ENCODE measurements at regions not wholly inside any gene's neighbourhood (a gene's known extent, or its start where the extent isn't known, plus 50 kb on each side); places are given as distances from the start of the nearest gene placed in this dataset.

GRCh38 chrX:121160987-121161386, 113.6 kb downstream of the GLUD2 start:
- ChIA-PET POLR2A (no interaction called here), CTCF (no interaction called here)
- DNase-seq (ENCODE audit: low read depth): no peak
- H3K27me3 ChIP-seq (ENCODE audit: control insufficient read depth, insufficient read depth, low read length): no peaks in the 10 kb centered on the region
- no peak overlapping the region for H3K4me3 ChIP-seq (ENCODE audit: low read depth, low read length)
- no peaks in the 10 kb centered on the region for H3K36me3 ChIP-seq (ENCODE audit: control insufficient read depth, insufficient read depth, low read length)
- TF ChIP-seq CTCF (IDR thresholded peaks at IDR 0.05; ENCODE audit: insufficient read depth, low read depth, low read length): no peak

GRCh38 chrX:121161501-121161933, 114.1 kb downstream of the GLUD2 start:
- Histone ChIP-seq H3K27me3 (ENCODE audit: control insufficient read depth, insufficient read depth, low read length) (no peaks in the 10 kb centered on the region), H3K36me3 (ENCODE audit: control insufficient read depth, insufficient read depth, low read length) (no peaks in the 10 kb centered on the region), H3K4me3 (ENCODE audit: low read depth, low read length) (no peak overlapping the region)
- ChIA-PET POLR2A (no interaction called here), CTCF (no interaction called here)
- no peak for TF ChIP-seq CTCF (IDR thresholded peaks at IDR 0.05; ENCODE audit: insufficient read depth, low read depth, low read length)
- no peak for DNase-seq (ENCODE audit: low read depth)

GRCh38 chrX:121163443-121163842, 116.0 kb downstream of the GLUD2 start:
- H3K4me3 ChIP-seq (ENCODE audit: low read depth, low read length): no peak overlapping the region
- CTCF ChIA-PET: no interaction called here
- H3K27me3 ChIP-seq (ENCODE audit: control insufficient read depth, insufficient read depth, low read length): no peaks in the 10 kb centered on the region
- POLR2A ChIA-PET: no interaction called here
- no peaks in the 10 kb centered on the region for H3K36me3 ChIP-seq (ENCODE audit: control insufficient read depth, insufficient read depth, low read length)
- no peak for TF ChIP-seq CTCF (IDR thresholded peaks at IDR 0.05; ENCODE audit: insufficient read depth, low read depth, low read length)
- no peak for DNase-seq (ENCODE audit: low read depth)

GRCh38 chrX:121165930-121166359, 118.5 kb downstream of the GLUD2 start:
- Histone ChIP-seq H3K4me3 (ENCODE audit: low read depth, low read length) (no peak overlapping the region), H3K36me3 (ENCODE audit: control insufficient read depth, insufficient read depth, low read length) (no peaks in the 10 kb centered on the region), H3K27me3 (ENCODE audit: control insufficient read depth, insufficient read depth, low read length) (no peaks in the 10 kb centered on the region)
- CTCF ChIA-PET: no interaction called here
- no peak for DNase-seq (ENCODE audit: low read depth)
- TF ChIP-seq CTCF (IDR thresholded peaks at IDR 0.05; ENCODE audit: insufficient read depth, low read depth, low read length): no peak
- POLR2A ChIA-PET: no interaction called here

GRCh38 chrX:121169099-121170035, 122.0 kb downstream of the GLUD2 start:
- Histone ChIP-seq H3K36me3 (ENCODE audit: control insufficient read depth, insufficient read depth, low read length) (no peaks in the 10 kb centered on the region), H3K27me3 (ENCODE audit: control insufficient read depth, insufficient read depth, low read length) (no peaks in the 10 kb centered on the region), H3K4me3 (ENCODE audit: low read depth, low read length) (no peak overlapping the region)
- no peak for TF ChIP-seq CTCF (IDR thresholded peaks at IDR 0.05; ENCODE audit: insufficient read depth, low read depth, low read length)
- CTCF ChIA-PET: no interaction called here
- POLR2A ChIA-PET: no interaction called here
- no peak for DNase-seq (ENCODE audit: low read depth)
